ENCODE measurements at regions not wholly inside any gene's neighbourhood (a gene's known extent, or its start where the extent isn't known, plus 50 kb on each side); places are given as distances from the start of the nearest gene placed in this dataset.

DNA sequence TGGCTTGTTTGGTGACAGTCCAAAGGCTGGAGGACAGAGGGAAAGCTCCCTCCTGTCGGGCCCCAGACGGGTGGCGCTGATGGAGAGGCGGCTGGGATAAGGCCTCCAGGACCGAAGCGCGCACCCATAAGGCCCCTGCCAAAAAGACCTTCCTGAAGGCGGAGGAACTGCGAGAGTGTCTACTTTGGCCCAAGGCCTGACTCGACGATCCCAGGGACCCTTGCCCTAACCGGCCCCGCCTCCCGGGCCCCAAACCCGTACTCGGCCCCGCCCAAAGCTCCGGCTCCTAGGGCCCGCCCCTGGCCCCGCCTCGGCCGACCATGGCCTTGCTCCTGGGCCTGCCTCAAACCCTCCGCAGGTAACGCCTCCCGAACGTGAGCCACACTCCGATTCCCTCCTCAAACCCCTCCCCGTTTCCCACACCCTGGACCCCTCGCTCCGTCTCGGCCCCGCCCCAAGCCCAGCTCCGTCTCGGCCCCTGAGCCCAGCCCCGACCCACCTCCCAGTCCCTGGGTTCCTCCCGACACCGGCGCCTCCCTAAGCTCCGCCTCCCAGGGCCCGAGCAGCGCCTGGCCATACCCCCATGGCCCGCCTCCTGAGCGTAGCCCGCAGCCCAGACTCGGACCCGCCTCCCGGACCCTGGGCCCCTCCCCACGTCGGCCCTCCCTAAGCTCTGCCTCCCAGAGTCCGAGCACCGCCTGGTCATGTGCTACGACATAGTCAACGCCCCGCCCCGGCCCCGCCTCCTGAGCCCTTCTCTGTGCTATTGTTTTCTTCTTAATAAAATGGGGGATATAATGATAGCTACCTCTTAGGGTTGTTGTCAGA lies 90.0 kb upstream of the DRD5 start (continued):
- TF ChIP-seq, protein P1, sequence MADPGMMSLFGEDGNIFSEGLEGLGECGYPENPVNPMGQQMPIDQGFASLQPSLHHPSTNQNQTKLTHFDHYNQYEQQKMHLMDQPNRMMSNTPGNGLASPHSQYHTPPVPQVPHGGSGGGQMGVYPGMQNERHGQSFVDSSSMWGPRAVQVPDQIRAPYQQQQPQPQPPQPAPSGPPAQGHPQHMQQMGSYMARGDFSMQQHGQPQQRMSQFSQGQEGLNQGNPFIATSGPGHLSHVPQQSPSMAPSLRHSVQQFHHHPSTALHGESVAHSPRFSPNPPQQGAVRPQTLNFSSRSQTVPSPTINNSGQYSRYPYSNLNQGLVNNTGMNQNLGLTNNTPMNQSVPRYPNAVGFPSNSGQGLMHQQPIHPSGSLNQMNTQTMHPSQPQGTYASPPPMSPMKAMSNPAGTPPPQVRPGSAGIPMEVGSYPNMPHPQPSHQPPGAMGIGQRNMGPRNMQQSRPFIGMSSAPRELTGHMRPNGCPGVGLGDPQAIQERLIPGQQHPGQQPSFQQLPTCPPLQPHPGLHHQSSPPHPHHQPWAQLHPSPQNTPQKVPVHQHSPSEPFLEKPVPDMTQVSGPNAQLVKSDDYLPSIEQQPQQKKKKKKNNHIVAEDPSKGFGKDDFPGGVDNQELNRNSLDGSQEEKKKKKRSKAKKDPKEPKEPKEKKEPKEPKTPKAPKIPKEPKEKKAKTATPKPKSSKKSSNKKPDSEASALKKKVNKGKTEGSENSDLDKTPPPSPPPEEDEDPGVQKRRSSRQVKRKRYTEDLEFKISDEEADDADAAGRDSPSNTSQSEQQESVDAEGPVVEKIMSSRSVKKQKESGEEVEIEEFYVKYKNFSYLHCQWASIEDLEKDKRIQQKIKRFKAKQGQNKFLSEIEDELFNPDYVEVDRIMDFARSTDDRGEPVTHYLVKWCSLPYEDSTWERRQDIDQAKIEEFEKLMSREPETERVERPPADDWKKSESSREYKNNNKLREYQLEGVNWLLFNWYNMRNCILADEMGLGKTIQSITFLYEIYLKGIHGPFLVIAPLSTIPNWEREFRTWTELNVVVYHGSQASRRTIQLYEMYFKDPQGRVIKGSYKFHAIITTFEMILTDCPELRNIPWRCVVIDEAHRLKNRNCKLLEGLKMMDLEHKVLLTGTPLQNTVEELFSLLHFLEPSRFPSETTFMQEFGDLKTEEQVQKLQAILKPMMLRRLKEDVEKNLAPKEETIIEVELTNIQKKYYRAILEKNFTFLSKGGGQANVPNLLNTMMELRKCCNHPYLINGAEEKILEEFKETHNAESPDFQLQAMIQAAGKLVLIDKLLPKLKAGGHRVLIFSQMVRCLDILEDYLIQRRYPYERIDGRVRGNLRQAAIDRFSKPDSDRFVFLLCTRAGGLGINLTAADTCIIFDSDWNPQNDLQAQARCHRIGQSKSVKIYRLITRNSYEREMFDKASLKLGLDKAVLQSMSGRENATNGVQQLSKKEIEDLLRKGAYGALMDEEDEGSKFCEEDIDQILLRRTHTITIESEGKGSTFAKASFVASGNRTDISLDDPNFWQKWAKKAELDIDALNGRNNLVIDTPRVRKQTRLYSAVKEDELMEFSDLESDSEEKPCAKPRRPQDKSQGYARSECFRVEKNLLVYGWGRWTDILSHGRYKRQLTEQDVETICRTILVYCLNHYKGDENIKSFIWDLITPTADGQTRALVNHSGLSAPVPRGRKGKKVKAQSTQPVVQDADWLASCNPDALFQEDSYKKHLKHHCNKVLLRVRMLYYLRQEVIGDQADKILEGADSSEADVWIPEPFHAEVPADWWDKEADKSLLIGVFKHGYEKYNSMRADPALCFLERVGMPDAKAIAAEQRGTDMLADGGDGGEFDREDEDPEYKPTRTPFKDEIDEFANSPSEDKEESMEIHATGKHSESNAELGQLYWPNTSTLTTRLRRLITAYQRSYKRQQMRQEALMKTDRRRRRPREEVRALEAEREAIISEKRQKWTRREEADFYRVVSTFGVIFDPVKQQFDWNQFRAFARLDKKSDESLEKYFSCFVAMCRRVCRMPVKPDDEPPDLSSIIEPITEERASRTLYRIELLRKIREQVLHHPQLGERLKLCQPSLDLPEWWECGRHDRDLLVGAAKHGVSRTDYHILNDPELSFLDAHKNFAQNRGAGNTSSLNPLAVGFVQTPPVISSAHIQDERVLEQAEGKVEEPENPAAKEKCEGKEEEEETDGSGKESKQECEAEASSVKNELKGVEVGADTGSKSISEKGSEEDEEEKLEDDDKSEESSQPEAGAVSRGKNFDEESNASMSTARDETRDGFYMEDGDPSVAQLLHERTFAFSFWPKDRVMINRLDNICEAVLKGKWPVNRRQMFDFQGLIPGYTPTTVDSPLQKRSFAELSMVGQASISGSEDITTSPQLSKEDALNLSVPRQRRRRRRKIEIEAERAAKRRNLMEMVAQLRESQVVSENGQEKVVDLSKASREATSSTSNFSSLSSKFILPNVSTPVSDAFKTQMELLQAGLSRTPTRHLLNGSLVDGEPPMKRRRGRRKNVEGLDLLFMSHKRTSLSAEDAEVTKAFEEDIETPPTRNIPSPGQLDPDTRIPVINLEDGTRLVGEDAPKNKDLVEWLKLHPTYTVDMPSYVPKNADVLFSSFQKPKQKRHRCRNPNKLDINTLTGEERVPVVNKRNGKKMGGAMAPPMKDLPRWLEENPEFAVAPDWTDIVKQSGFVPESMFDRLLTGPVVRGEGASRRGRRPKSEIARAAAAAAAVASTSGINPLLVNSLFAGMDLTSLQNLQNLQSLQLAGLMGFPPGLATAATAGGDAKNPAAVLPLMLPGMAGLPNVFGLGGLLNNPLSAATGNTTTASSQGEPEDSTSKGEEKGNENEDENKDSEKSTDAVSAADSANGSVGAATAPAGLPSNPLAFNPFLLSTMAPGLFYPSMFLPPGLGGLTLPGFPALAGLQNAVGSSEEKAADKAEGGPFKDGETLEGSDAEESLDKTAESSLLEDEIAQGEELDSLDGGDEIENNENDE (IDR thresholded peaks at IDR 0.05; ENCODE audit: insufficient replicate concordance, low read length): no peak

All from H1 (cell line).